WTC11 (cell line): ENCODE measurements at regions not wholly inside any gene's neighbourhood (a gene's known extent, or its start where the extent isn't known, plus 50 kb on each side); places are given as distances from the start of the nearest gene placed in this dataset.

Source experiments
- ATAC-seq: fragments of 200-7000 bp; cut with Tn5 transposase; 2 replicates; pipeline ENCODE4 v1.10.0; 2021; ENCODE audit warnings: mild to moderate bottlenecking, moderate library complexity
- CTCF ChIA-PET: fragments of 300-600 bp; sonication (Branson Sonifier 250); formaldehyde crosslinking; loops from one replicate; lab custom pipeline; 2021; ENCODE audit warnings: antibody characterized with exemption; lab: Charles Lee
- POLR2A ChIA-PET: fragments of 350-600 bp; sonication (Branson Sonifier 250); formaldehyde crosslinking; loops from one replicate; lab custom pipeline; 2021; ENCODE audit warnings: antibody characterized with exemption; lab: Charles Lee
- DNase-seq: peaks from one replicate; pipeline ENCODE4 v3.0.0; 2021; ENCODE audit warnings: low spot score
- H3K27ac Mint-ChIP-seq: 2 replicates; pipeline ENCODE4 v1.8.0; 2021; ENCODE audit warnings: mixed read lengths
- H3K27me3 Mint-ChIP-seq: 2 replicates; pipeline ENCODE4 v1.8.0; 2021; ENCODE audit warnings: low read depth, mild to moderate bottlenecking, moderate library complexity, mixed read lengths
- H3K36me3 Mint-ChIP-seq: 2 replicates; pipeline ENCODE4 v1.8.0; 2021; ENCODE audit warnings: mixed read lengths
- H3K4me1 Mint-ChIP-seq: 2 replicates; pipeline ENCODE4 v1.8.0; 2022; ENCODE audit warnings: mixed read lengths
- H3K4me3 Mint-ChIP-seq: 2 replicates; pipeline ENCODE4 v1.8.0; 2021; ENCODE audit warnings: mild to moderate bottlenecking, moderate library complexity, mixed read lengths
- H3K9me3 Mint-ChIP-seq: 2 replicates; pipeline ENCODE4 v1.8.0; 2021; ENCODE audit warnings: mixed read lengths
- ATF1 ChIP-seq: sonication (generic); formaldehyde crosslinking; IDR thresholded peaks from 2 replicates; pipeline ENCODE4 v1.8.1; 2023; ENCODE audit warnings: mild to moderate bottlenecking, moderate library complexity, missing genetic modification reagents
- ATF2 ChIP-seq: sonication (generic); formaldehyde crosslinking; IDR thresholded peaks from 2 replicates; pipeline ENCODE4 v1.8.1; 2022; ENCODE audit warnings: low read depth, missing genetic modification reagents, borderline replicate concordance
- CDX4 ChIP-seq: fragments of 250-450 bp; sonication (Bioruptor Pico); IDR thresholded peaks from 2 replicates; pipeline ENCODE4 v1.9.0; 2021; ENCODE audit warnings: moderate library complexity, mild to moderate bottlenecking, inconsistent platforms, borderline replicate concordance
- E2F4 ChIP-seq: sonication (generic); formaldehyde crosslinking; IDR thresholded peaks from 2 replicates; pipeline ENCODE4 v1.8.1; 2022; ENCODE audit warnings: low read depth, mild to moderate bottlenecking, moderate library complexity, missing genetic modification reagents, borderline replicate concordance
- E2F5 ChIP-seq: sonication (generic); formaldehyde crosslinking; IDR thresholded peaks from 2 replicates; pipeline ENCODE4 v1.8.1; 2022; ENCODE audit warnings: mild to moderate bottlenecking, moderate library complexity, missing genetic modification reagents
- ERG ChIP-seq: fragments of 250-450 bp; sonication (Bioruptor Pico); IDR thresholded peaks from 2 replicates; pipeline ENCODE4 v1.8.0; 2021; ENCODE audit warnings: mild to moderate bottlenecking
- FOXP1 ChIP-seq: sonication (generic); formaldehyde crosslinking; IDR thresholded peaks from 2 replicates; pipeline ENCODE4 v1.8.0; 2022; ENCODE audit warnings: missing genetic modification reagents, mild to moderate bottlenecking, moderate library complexity, borderline replicate concordance
- JUN ChIP-seq: sonication (generic); formaldehyde crosslinking; IDR thresholded peaks from 2 replicates; pipeline ENCODE4 v1.8.0; 2023; ENCODE audit warnings: mild to moderate bottlenecking, missing genetic modification reagents
- MYBL2 ChIP-seq: sonication (generic); formaldehyde crosslinking; IDR thresholded peaks from 2 replicates; pipeline ENCODE4 v1.8.1; 2023; ENCODE audit warnings: mild to moderate bottlenecking, moderate library complexity, missing genetic modification reagents
- OVOL2 ChIP-seq: fragments of 250-450 bp; sonication (Bioruptor Pico); IDR thresholded peaks from 2 replicates; pipeline ENCODE4 v1.9.0; 2021; ENCODE audit warnings: mild to moderate bottlenecking, borderline replicate concordance
- ZNF219 ChIP-seq: sonication (generic); formaldehyde crosslinking; IDR thresholded peaks from 2 replicates; pipeline ENCODE4 v1.8.0; 2023; ENCODE audit warnings: missing genetic modification reagents, mild to moderate bottlenecking, borderline replicate concordance
- ZNF317 ChIP-seq: sonication (generic); formaldehyde crosslinking; IDR thresholded peaks from 2 replicates; pipeline ENCODE4 v1.8.1; 2023; ENCODE audit warnings: low read depth, mild to moderate bottlenecking, moderate library complexity, missing genetic modification reagents, borderline replicate concordance
- ZNF416 ChIP-seq: fragments of 250-450 bp; sonication (Bioruptor Pico); IDR thresholded peaks from 2 replicates; pipeline ENCODE4 v1.9.0; 2021; ENCODE audit warnings: mild to moderate bottlenecking, inconsistent platforms
- TF ChIP-seq, protein P1 (sequence below): sonication (generic); formaldehyde crosslinking; IDR thresholded peaks from 2 replicates; pipeline ENCODE4 v1.8.1; 2023; ENCODE audit warnings: mild to moderate bottlenecking, missing genetic modification reagents, moderate library complexity
- TF ChIP-seq, protein P2 (sequence below): sonication (generic); formaldehyde crosslinking; conservative IDR thresholded peaks from 2 replicates; pipeline ENCODE4 v1.8.1; 2022; ENCODE audit warnings: mild to moderate bottlenecking, missing genetic modification reagents
- TF ChIP-seq, protein P3 (sequence below): sonication (generic); formaldehyde crosslinking; IDR thresholded peaks from 2 replicates; pipeline ENCODE4 v1.8.0; 2022; ENCODE audit warnings: mild to moderate bottlenecking, missing genetic modification reagents

DNA sequence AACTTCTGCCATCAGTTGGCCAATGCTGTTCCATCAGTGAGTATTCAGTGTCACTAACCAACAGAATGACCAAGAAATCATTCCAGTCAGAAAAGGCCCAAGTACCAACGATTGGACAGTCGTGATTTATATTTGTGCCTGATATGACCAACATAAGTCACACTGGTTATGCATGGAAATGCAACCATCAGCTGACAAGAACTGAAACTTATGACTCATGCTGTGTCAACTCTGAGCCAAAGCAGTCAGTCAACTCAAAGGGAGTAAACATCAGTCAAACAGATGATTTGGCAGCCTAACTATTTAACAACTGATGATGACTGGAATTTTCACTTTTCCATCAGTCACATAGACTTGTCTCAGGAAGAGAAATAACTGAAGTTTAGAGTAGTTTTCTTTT is 142.4 kb downstream of the ANXA2 start (continued):
- TF ChIP-seq, protein P1, sequence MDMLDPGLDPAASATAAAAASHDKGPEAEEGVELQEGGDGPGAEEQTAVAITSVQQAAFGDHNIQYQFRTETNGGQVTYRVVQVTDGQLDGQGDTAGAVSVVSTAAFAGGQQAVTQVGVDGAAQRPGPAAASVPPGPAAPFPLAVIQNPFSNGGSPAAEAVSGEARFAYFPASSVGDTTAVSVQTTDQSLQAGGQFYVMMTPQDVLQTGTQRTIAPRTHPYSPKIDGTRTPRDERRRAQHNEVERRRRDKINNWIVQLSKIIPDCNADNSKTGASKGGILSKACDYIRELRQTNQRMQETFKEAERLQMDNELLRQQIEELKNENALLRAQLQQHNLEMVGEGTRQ (CRISPR knock-in tag): no peak
- TF ChIP-seq ZNF219 (no peak), ZNF416 (no peak), ZNF317 (CRISPR knock-in tag) (no peak), FOXP1 (no peak), CDX4 (CRISPR knock-in tag) (no peak), MYBL2 (CRISPR knock-in tag) (no peak)
- TF ChIP-seq, protein P2, sequence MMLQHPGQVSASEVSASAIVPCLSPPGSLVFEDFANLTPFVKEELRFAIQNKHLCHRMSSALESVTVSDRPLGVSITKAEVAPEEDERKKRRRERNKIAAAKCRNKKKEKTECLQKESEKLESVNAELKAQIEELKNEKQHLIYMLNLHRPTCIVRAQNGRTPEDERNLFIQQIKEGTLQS (CRISPR knock-in tag): no peak
- TF ChIP-seq, all 79 proteins: peak for 0

DNA sequence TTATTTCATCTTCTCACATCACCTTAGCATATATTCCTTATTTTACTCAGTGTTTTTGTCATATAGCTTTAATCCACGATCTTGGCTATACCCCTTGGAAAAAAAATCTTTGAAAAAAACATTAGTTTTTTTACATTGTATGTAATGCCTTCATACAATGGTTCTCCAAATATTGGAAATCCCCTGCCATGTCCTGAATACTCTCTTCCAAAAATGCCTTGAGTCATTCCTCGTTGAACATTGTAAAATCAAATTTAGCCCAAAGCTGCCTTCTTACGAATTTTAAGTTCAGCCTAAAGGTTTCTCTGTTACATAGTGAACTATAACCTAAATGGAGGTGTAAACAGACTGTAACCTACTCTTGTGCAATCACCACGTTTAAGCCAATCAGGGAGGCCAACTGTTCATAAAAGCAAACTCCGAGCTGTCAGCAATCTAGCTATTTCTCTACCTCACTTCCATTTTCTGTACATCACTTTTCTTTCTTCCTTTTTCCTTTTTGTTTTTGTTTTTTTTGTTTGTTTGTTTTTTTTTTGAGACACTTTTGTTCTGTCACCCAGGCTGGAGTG is 140.1 kb downstream of the ANXA2 start:
- Mint-ChIP-seq H3K9me3 (no peaks in the 10 kb centered on the region), H3K36me3 (no peaks in the 10 kb centered on the region), H3K27me3 (no peaks in the 10 kb centered on the region), H3K4me3 (no peak overlapping the region), H3K4me1 (no peaks in the 10 kb centered on the region), H3K27ac (no peak overlapping the region)
- POLR2A ChIA-PET: interaction anchor here (0.7 kb wide), 1 partner anchor 1167 kb away, joined by 3 read pairs; no protein-coding TSS in a partner anchor
- DNase-seq (no peak), ATAC-seq (no peak)
- TF ChIP-seq E2F4 (no peak), OVOL2 (CRISPR knock-in tag) (no peak), JUN (CRISPR knock-in tag) (no peak), ERG (CRISPR knock-in tag) (no peak), ZNF219 (no peak), ATF1 (CRISPR knock-in tag) (no peak), ATF2 (no peak), E2F5 (CRISPR knock-in tag) (no peak)
- TF ChIP-seq, protein P3, sequence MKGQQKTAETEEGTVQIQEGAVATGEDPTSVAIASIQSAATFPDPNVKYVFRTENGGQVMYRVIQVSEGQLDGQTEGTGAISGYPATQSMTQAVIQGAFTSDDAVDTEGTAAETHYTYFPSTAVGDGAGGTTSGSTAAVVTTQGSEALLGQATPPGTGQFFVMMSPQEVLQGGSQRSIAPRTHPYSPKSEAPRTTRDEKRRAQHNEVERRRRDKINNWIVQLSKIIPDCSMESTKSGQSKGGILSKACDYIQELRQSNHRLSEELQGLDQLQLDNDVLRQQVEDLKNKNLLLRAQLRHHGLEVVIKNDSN (CRISPR knock-in tag): no peak
- CTCF ChIA-PET: interaction anchor here (1.0 to 1.3 kb wide), 2 partner anchors 15 to 78 kb away, joined by 3 read pairs; no protein-coding TSS in a partner anchor
